ENCODE measurements at regions not wholly inside any gene's neighbourhood (a gene's known extent, or its start where the extent isn't known, plus 50 kb on each side); places are given as distances from the start of the nearest gene placed in this dataset.

GRCh38 chr1:67525053-67525760 lies 95.0 kb upstream of the SERBP1 start:
- TF ChIP-seq, protein P1, sequence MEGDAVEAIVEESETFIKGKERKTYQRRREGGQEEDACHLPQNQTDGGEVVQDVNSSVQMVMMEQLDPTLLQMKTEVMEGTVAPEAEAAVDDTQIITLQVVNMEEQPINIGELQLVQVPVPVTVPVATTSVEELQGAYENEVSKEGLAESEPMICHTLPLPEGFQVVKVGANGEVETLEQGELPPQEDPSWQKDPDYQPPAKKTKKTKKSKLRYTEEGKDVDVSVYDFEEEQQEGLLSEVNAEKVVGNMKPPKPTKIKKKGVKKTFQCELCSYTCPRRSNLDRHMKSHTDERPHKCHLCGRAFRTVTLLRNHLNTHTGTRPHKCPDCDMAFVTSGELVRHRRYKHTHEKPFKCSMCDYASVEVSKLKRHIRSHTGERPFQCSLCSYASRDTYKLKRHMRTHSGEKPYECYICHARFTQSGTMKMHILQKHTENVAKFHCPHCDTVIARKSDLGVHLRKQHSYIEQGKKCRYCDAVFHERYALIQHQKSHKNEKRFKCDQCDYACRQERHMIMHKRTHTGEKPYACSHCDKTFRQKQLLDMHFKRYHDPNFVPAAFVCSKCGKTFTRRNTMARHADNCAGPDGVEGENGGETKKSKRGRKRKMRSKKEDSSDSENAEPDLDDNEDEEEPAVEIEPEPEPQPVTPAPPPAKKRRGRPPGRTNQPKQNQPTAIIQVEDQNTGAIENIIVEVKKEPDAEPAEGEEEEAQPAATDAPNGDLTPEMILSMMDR (IDR thresholded peaks at IDR 0.05; ENCODE audit: low read length) = no peak
- TF ChIP-seq EZH2phosphoT487 (IDR thresholded peaks at IDR 0.05; ENCODE audit: low read length) = no peak

All from MM.1S (cell line).